NOMO-1 treated with DMSO at 0.1 percent for 48 hours (cell line): ENCODE measurements at regions not wholly inside any gene's neighbourhood (a gene's known extent, or its start where the extent isn't known, plus 50 kb on each side); places are given as distances from the start of the nearest gene placed in this dataset.

Experiments
- DNase-seq: peaks from one replicate; lab custom pipeline; 2025; ENCODE audit not compliant: unreplicated experiment; lab: John Stamatoyannopoulos, UW

GRCh38 chr5:175246889-175247520, 197.0 kb downstream of the DRD1 start:
- no peak for DNase-seq

DNA sequence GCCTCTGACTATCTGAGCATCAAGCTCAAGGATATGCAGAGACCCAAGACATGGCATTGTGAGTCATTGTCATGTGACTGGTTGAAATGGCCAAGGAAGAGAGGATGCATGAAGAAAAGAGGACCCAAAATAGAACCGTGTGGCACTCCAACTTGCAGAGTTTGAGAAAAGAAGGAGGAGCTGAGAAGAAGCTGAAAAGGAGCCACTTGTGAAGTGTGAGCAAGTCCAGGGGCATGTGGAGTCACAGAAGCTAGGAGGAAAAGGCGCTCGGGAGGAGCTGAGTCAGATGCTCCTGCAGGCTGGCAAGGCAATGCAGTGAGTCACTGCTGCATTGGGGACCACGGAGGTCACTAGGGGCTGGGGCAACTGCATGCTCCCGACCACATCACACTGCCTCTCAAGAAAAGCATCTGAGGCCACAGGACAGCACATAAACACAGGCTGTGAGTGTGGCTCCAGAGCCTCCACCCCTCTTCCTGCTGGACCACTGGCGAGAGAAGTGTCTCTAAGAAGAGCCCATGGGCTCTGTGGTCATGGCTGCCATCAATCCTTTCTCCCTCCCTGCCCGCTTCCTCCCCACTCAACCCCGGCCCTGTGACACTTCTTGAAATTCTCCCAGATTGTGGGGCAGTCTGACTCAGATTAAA, 197.6 kb downstream of the DRD1 start:
- no peak for DNase-seq

DNA sequence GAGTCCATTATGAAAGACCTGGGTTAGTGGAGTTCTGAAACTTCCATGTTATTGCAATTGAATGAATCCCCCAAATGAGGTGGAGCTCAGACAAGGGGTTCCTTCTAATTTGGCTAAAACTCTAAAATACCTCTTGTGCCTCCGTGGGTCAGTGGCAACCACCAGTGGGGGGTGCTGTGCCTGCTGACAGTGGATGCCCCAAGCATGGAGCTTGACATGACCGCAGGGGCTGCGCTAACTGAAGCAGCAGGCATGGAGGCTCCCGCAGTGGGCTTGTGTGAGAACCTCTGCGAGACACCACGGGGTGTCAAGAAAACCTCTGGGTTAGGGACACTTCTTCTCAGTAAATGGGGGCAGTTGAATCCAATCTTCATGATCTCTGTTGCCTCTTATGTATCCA, 200.5 kb downstream of the DRD1 start:
- no peak for DNase-seq

- DNase-seq: no peak
Measured at GRCh38 chr5:175242207-175242606, 201.8 kb downstream of the DRD1 start.

GRCh38 chr5:175238326-175238725, 205.7 kb downstream of the DRD1 start:
- DNase-seq: no peak

GRCh38 chr5:175236176-175236575, 207.8 kb downstream of the DRD1 start:
- no peak for DNase-seq

GRCh38 chr5:175235251-175235960, 208.6 kb downstream of the DRD1 start:
- DNase-seq: no peak

DNA sequence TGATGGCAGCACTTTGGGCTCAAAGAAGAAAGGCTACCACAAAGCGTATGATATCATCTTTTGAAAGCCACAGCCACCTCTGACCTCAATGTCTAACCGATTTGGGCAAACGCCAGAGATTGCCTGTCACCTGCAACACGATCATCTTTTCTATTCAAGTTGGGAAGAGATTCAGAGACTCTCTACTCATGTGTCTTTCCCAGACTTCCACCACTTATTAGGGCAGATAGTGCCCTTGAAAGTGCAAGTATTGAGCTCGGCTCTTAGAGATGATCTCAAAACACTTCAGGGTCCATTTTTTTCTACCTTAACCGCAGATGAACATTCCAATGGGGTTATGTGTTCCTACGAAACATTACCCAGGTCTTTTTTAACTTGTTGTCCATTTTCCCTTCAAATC, 213.7 kb downstream of the DRD1 start:
- no peak for DNase-seq

GRCh38 chr5:175226506-175226905, 217.5 kb downstream of the DRD1 start:
- no peak for DNase-seq

- DNase-seq: no peak
Measured at GRCh38 chr5:175223291-175223690, 220.7 kb downstream of the DRD1 start.

- no peak for DNase-seq
Measured at GRCh38 chr5:175222621-175223020, 221.4 kb downstream of the DRD1 start.

- DNase-seq: no peak
Measured at GRCh38 chr5:175220549-175220948, 223.4 kb downstream of the DRD1 start.

DNA sequence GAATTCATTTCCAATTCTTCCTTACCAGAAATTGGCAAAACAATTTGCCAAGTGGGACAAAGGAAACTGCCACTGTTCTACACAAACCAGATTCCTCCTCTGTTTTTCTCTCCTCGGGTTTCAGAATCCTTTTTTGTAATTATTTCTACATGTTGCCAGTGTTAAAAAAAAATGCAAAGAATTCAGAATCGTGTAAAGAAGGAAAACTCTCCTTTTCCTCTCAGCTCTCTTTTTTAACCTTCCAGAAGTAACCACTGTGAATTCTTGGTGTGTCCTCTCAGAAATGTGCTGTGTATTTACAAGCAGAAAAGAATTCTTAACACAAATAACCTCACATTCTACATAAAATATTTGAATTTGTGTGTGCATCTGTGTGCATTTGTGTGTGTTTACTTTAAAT, 224.6 kb downstream of the DRD1 start:
- no peak for DNase-seq

DNA sequence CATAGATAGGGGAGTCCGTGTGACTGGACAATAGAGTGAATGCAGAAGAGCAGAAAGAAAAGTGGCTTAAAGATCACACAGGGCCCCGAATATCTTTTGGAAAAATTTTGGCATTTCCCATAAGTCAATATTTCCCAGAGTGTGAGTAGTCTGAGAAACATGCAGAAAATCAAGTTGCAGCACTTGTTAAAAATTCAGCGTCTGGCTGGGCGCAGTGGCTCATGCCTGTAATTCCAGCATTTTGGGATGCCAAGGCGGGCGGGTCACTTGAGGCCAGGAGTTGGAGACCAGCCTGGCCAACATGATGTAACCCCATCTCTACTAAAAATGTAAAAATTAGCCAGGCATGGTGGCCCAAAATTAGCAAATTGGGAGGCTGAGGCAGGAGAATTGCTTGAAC, 227.0 kb downstream of the DRD1 start:
- no peak for DNase-seq

DNA sequence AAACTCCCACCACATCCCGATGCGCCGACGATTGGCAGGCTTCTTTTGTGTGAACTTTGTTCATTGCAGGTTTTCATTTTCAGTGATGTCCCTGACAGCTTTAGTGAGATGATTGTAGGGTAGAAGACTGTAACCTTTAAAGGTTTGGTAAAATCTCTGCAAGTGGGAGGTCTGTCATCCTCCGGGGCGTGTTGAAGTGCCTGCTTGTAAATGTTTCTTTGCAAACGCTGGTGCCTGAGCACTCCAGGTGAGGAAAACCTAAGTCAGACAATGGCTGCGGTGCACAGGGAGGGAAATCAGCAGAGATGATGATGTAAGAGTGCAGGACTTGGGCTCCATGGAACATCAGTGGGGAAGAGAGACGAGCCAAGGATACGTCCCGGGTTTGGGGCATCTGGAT, 228.1 kb downstream of the DRD1 start:
- DNase-seq: no peak

DNA sequence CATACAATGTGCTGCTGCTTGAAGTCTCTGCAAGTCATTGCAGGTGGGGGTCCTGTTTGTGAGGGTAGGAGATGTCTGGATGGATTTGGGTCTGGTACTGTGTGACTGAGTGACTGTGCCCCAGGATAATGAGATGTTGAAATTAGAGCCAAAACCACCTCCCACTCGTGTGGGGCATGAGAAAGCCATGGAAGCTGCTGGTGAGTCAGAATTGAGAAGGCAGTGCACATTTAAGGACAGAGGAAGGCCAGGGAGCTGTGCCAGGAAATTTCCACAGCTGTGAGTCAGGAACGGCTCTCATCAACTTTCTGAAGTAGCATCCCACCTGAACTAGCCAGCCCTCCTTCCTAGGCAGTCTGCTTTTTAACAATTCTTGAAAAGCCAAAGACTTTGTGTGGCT, 229.8 kb downstream of the DRD1 start:
- no peak for DNase-seq

- no peak for DNase-seq
Measured at GRCh38 chr5:175211956-175212756, 231.8 kb downstream of the DRD1 start.

- no peak for DNase-seq
Measured at GRCh38 chr5:175207321-175208040, 236.5 kb downstream of the DRD1 start.

DNA sequence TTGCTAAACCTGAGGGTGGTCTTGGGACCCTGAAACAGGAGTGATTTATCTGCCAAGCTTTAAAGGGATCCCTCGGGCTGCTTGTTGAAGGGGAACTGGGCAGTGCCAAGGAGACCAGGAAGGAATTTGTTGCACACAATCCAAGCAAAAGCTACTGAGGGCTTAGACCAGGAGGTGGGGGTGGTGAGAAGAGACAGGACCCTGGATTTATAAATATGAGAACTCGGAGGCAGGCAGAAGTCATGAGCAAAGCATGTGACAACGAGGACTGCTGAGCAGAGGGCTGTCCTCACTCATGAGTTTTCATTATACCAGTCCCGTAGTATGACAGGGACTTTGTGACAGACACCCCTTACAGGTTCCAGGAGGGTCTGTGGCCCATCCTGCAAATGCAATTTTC, 237.3 kb downstream of the DRD1 start:
- DNase-seq: no peak

DNA sequence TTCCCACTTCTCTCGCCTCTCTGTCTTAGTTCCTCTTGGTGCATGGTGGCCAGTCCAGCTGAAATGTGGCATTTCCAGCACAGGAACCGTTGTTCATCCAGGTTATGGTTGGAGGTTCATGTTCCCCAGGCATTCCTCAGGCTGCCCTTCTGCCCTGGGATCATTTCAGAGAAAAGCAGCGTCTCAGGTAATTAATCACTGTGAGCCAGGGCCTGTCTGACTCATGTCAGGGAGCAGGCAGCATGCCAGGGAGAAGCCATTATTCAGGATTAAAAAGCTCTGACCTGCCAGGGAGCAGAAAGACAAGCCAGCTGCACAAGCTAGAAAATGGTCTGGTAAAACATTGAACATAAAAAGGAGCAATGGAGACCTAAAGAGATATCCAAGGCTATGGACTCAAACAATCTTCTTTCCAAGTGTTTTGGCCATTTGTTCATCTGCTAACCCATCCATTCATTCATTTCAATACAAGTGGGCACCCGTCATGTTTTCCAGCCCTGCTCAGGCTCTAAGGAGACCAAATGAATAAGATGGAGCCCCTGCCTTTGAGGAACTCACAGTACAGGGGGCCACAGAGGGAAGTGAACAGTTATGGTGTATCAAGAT, 241.4 kb downstream of the DRD1 start:
- DNase-seq: no peak

DNA sequence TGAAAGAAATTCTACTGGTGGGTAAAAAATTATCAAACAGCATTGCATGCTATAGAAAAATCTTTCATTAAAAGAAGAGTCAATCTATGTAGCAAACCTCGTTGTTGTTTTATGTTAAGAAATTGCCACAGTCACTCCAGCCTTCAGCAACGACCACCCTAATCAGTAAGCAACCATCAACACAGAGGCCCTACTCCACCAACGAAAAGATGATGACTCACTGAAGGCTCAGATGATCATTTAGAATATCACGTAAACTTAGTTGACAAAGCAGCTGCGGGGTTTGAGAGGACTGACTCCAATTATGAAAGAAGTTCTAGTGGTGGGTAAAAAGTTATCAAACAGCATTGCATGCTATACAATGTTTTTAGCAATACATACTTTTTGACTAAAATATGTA, 242.6 kb downstream of the DRD1 start:
- no peak for DNase-seq
